Kasumi-1 (cell line): ENCODE measurements at regions not wholly inside any gene's neighbourhood (a gene's known extent, or its start where the extent isn't known, plus 50 kb on each side); places are given as distances from the start of the nearest gene placed in this dataset.

Source experiments
- DNase-seq, 2 experiments: peaks; one replicate each; lab custom pipeline; 2025; lab: John Stamatoyannopoulos, UW

DNA sequence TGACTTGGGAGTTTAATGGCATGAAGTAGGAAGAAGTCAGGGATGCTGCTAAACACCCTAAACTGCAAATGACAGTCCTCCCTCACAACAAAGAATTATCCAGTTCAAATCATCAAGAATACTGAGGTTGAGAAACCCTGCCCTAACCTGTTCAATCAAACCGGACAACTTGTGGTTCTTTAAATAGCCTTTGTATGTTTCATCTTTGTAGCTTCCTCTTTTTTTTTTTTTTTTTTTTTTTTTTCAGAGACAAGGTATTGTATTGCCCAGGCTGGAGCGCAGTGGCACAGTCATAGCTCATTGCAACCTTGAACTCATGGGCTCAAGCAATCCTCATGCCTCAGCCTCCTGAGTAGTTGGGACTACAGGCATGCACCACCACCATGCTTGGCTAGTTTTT, 52.5 kb upstream of the TTC29 start:
- peak; percentile 10 to 17 for DNase-seq

GRCh38 chr4:147003956-147004809, 58.5 kb upstream of the TTC29 start:
- no peak for DNase-seq

DNA sequence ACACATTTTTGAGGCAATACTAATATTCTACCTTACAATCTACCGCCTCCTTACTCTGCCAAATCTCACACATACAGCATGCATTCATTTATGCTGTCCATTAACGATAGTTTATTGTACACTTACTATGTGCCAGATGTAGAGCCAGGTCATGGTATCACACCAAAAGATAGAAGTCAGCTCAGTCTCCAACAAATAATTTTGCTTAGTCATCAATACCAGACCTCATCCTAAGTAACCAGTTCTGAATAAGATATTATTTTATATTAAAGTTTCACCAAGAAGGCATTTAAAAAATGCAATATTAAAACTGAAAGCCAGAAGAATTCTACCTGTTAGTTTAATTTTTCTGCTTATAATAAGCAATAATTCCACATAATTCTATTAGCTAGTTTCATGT, 60.6 kb upstream of the TTC29 start:
- DNase-seq = no peak

GRCh38 chr4:147009875-147010274, 64.2 kb upstream of the TTC29 start:
- no peak for DNase-seq

GRCh38 chr4:147011411-147011810, 65.7 kb upstream of the TTC29 start:
- DNase-seq = no peak

- no peak for DNase-seq
Observed at GRCh38 chr4:147012059-147012707, 66.5 kb upstream of the TTC29 start.

DNA sequence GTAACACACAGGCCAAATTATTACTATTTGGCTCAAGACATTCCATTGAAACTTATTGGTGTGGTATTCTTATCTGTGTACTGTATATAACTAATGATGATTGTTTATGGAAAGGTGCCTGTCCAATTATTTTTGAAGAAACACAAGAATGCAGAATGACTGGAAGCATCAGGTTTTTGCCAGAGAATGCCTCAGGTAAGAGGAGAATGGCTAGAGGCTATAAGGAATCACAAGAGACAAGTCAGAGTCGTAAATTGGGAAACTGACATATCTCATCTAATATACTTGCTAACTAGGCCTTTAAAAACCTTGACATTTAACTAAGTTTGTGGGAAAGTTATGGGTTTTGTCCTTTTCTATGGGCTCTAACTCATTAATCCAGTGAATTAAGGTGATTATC, 69.3 kb upstream of the TTC29 start:
- DNase-seq = no peak

DNA sequence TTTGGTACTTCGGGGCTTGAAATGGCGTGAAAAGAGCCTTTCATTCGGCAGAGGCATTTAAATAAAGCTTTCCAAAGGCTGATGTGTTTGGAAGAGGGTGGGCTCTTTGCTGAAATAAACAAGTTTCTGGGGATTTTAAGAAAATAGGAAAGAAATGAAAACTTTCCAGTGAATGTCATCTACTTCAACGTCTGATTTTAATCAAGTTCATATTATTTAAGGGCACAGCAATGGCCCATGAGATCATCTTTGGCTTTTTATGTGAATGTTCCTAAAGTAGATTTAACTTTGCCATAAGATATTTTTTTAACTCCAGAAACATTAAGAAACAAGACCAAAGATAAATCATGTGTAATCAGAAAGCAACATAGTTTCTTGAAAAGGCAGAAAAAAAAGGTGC, 69.8 kb upstream of the TTC29 start:
- no peak for DNase-seq

DNA sequence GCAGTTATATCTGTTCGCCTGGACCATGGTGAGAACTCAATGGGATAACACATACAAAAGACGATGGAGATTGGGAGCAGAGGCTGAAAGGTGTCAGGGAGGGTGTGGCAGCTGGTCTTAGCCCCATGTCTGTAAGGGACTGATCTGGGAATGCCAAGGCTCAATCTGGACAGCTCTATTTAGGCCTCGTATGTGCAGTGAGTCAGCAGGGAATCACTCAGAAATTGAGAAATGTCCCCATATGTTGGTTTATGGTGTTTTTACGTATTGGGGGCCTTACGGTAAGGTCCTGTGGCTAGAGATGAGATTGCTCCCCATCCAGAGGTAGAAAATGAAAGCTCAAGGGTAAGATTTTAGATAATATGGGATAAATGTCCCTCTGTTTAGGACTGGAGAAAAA, 71.4 kb upstream of the TTC29 start:
- DNase-seq = no peak

- DNase-seq = peak; percentile 14 to 49
Observed at GRCh38 chr4:147019091-147019490, 73.4 kb upstream of the TTC29 start.

- DNase-seq = no peak
Observed at GRCh38 chr4:147020456-147020855, 74.8 kb upstream of the TTC29 start.

DNA sequence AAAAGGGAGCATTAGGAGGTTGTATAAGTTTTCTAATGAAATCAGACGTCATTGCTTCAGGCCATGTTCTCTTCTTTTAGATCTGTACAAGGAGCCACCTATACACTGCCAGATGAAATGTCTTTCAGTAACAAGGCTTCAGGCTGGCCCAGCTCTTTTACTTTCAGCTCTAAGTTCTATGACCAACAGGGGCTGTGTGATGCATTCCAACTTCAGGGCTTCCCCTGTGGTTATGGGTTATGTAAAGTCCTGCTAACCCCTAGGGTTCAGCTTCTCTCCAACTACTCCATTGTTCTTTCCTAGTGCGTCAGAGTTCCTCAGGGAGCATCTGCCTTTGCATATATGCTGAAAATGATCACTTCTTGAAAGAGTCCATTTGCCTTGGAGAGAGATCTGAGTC, 79.4 kb upstream of the TTC29 start:
- no peak for DNase-seq

GRCh38 chr4:147029296-147029695, 83.6 kb upstream of the TTC29 start:
- no peak for DNase-seq

- no peak for DNase-seq
Observed at GRCh38 chr4:147034372-147034771, 88.7 kb upstream of the TTC29 start.

DNA sequence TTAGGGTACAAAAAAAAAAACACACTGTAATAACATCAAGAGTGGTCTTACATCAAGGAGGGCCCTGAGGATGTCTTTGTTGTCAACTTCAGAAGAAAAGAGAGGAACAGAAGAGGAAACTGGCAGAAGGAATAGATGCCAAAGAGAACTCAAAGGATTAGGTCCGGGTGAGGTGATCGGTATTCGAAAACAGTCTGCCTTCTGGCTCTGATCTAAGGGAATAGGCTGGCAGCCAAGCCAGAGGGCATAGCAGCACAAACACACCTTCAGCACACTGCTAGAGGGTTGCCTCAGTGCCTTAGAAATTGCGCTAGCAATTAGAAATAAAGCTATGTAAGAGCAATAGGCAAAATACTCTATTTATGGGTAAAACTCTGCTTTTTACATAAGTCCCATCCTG, 91.4 kb upstream of the TTC29 start:
- no peak for DNase-seq

DNA sequence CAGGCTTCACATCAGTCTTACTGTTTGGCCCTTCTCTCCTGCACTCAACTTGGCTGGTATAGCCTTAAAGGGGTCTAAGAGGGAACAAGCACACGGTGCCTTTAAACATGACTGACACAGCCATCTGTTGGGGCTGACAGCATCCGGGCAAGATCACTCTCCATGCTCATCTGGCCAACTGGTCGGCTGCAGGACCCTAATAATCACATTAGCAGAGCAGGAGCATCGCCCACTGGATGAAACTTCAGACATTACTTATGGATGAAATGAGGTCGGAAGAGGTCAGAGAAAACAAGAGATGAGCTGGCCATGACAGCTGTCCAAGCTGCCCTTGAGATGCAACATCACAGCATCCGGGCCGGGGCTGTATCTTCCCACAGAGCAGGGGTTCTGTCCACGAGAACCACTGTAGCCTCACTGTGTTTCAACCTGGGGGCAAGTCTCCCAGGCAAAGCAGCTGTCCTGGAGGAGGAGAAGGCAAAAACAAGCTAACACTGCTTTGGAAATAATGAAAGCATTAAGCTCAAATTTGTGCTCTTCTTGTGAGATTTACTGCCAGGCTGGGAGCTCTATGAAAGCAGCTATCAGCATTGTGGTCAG, 94.4 kb upstream of the TTC29 start:
- no peak for DNase-seq

- no peak for DNase-seq
Observed at GRCh38 chr4:147040874-147041273, 95.2 kb upstream of the TTC29 start.

DNA sequence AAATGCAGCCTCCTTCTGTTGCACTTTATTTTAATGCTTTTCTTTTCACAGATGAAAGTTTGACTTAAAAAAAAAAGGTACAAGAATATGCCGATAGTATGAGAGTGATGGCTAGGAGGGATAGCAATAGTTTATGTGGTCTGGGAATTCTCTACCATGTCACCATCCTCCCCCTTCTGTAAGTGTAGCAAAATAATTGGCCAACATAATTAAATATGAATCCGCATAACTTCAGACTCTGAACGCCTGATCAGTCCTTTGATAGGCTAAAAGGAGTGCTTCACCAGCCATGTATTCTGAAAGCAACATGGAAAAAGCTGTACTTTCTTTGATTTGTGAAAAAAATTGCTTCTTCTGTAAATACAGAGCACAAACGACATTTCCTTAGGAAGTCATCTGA, 95.7 kb upstream of the TTC29 start:
- DNase-seq = no peak

- DNase-seq = no peak
Observed at GRCh38 chr4:147042046-147042445, 96.4 kb upstream of the TTC29 start.

DNA sequence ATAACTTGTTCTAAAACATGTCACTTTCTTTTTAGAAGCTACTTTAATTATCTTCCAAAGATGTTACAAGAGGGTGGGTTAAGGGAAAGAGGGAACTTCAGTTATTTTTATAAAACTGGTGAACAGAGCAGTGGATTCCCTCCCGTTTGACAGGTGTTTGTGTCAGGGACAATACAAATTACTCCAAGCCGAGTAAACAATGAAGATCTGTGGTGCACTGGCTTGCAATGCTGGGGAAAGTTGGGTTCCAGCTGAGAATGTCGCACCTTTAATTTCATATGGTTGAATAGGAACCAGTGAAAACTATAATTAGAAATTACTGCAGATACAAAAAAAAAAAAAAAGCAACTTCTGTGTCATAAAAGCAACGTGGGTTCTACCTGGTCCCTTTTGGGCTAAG, 98.6 kb upstream of the TTC29 start:
- no peak for DNase-seq

DNA sequence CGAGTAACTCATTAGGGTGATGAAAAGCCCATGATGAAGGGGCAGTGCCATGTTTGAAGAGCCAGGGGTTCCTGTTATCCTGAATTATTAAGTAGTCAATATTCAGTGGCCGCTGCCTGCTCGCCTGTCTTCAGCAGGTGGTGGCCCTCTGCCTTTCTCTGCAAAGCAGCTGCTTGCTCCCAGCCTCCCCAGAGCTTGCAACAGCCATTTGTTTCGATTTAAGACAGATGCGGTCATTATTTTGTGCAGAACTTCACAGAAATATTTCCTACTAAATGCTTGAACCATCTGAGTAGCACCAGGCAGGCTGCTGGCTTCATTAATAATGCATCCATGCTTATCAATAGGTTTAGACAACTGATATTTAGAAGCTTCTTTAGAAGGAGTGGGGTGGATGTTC, 104.3 kb upstream of the TTC29 start:
- DNase-seq = no peak

DNA sequence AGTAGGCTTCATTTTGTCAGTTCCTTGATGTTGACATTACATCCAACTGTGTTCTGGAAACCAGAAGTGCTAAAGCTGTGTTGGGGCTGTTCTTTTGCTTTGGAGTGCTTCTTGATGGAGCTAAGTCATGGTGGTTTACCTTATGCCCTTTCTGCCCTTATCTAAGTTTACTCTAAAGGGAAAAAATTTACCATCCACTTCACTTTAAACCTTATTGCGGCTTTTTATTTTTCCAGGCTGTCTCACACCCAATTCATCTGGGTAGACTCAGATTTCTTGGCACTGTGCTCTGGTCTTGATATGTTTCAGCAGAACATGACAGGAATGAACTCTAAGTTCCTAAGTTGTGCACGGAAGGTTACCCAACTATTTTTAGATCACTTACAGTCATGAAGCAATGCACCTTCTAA, 104.7 kb upstream of the TTC29 start:
- DNase-seq = no peak

- no peak for DNase-seq
Observed at GRCh38 chr4:147052361-147052760, 106.7 kb upstream of the TTC29 start.
